ENCODE measurements at regions not wholly inside any gene's neighbourhood (a gene's known extent, or its start where the extent isn't known, plus 50 kb on each side); places are given as distances from the start of the nearest gene placed in this dataset.
A peak's percentile ranks its signal among the peaks of the same experiment; 100 is the strongest.
"Not testable (repeated sequence)": the region's sequence is repeated elsewhere in the genome, so short reads cannot be mapped to it uniquely, and the experiment has no call there.

- Mint-ChIP-seq H3K9me3 (no peaks in the 10 kb centered on the region), H3K27me3 (peaks cover 6% of the 10 kb centered on the region), H3K36me3 (no peaks in the 10 kb centered on the region), H3K27ac (peak overlapping the region; percentile 29 to 89 (median 72)), H3K4me1 (peaks cover 20 to 60% (median 36%) of the 10 kb centered on the region in 4 donors), H3K4me3 (peak overlapping the region; percentile 82 to 99 (median 92))
- ATAC-seq (ENCODE audit: low read depth in 2 of 2) (peak; percentile 95 to 97), DNase-seq (peak; percentile 42 to 84 (median 45))
- peak overlapping the region; percentile 79 for H3K4me3 ChIP-seq (ENCODE audit: low read depth, low read length)
- H3K9me3 ChIP-seq (ENCODE audit: control insufficient read depth in 2 of 2, low read length in 2 of 2) = no peaks in the 10 kb centered on the region
- peak overlapping the region; percentile 5 for H3K27ac ChIP-seq (ENCODE audit: insufficient read depth, low read length, poor library complexity, severe bottlenecking)
- H3K36me3 ChIP-seq (ENCODE audit: control insufficient read depth, insufficient read depth, low read length) = no peaks in the 10 kb centered on the region
- no peaks in the 10 kb centered on the region for H3K27me3 ChIP-seq (ENCODE audit: control insufficient read depth, insufficient read depth, low read length)
- peaks cover 13% of the 10 kb centered on the region for H3K4me1 ChIP-seq (ENCODE audit: control insufficient read depth, insufficient read depth, low read length, poor library complexity, severe bottlenecking)
Measured at GRCh38 chr2:131682122-131682944, 154.6 kb downstream of the CCDC74A start.

GRCh38 chr2:131682945-131683330 is 155.2 kb downstream of the CCDC74A start:
- peaks cover 13% of the 10 kb centered on the region for H3K4me1 ChIP-seq (ENCODE audit: control insufficient read depth, insufficient read depth, low read length, poor library complexity, severe bottlenecking)
- H3K36me3 Mint-ChIP-seq; H3K27me3 ChIP-seq (ENCODE audit: control insufficient read depth, insufficient read depth, low read length); H3K9me3 Mint-ChIP-seq; H3K9me3 ChIP-seq (ENCODE audit: control insufficient read depth in 2 of 2, low read length in 2 of 2); H3K27ac ChIP-seq (ENCODE audit: insufficient read depth, low read length, poor library complexity, severe bottlenecking); ATAC-seq (ENCODE audit: low read depth in 2 of 2); H3K27me3 Mint-ChIP-seq; H3K36me3 ChIP-seq (ENCODE audit: control insufficient read depth, insufficient read depth, low read length): not testable (repeated sequence)
- peak overlapping the region; percentile 79 for H3K4me3 ChIP-seq (ENCODE audit: low read depth, low read length)
- H3K4me3 Mint-ChIP-seq = peak overlapping the region; percentile 82 to 99 (median 92)
- H3K4me1 Mint-ChIP-seq = peaks cover 20 to 61% (median 36%) of the 10 kb centered on the region in 4 donors
- peak in 1 of 3 donors; percentile 8 for DNase-seq
- H3K27ac Mint-ChIP-seq = peak overlapping the region in 2 of 3 donors; percentile 33 to 72

- not testable (repeated sequence) for DNase-seq; H3K27me3 Mint-ChIP-seq; H3K9me3 ChIP-seq (ENCODE audit: control insufficient read depth in 2 of 2, low read length in 2 of 2); H3K27ac ChIP-seq (ENCODE audit: insufficient read depth, low read length, poor library complexity, severe bottlenecking); H3K27me3 ChIP-seq (ENCODE audit: control insufficient read depth, insufficient read depth, low read length); H3K9me3 Mint-ChIP-seq; H3K36me3 ChIP-seq (ENCODE audit: control insufficient read depth, insufficient read depth, low read length); ATAC-seq (ENCODE audit: low read depth in 2 of 2)
- peaks cover 13% of the 10 kb centered on the region for H3K4me1 ChIP-seq (ENCODE audit: control insufficient read depth, insufficient read depth, low read length, poor library complexity, severe bottlenecking)
- peak overlapping the region in 1 of 3 donors; percentile 37 for H3K27ac Mint-ChIP-seq
- peaks cover 15% of the 10 kb centered on the region for H3K36me3 Mint-ChIP-seq
- H3K4me3 ChIP-seq (ENCODE audit: low read depth, low read length) = peak overlapping the region; percentile 13
- H3K4me1 Mint-ChIP-seq = peaks cover 20 to 61% (median 36%) of the 10 kb centered on the region in 4 donors
- H3K4me3 Mint-ChIP-seq = peak overlapping the region in 3 of 4 donors; percentile 8 to 95 (median 10)
Measured at GRCh38 chr2:131684631-131685316, 157.1 kb downstream of the CCDC74A start.

- H3K36me3 Mint-ChIP-seq = peaks cover 30% of the 10 kb centered on the region
- peaks cover 14 to 52% (median 30%) of the 10 kb centered on the region in 4 donors for H3K4me1 Mint-ChIP-seq
- not testable (repeated sequence) for H3K9me3 ChIP-seq (ENCODE audit: control insufficient read depth in 2 of 2, low read length in 2 of 2); H3K36me3 ChIP-seq (ENCODE audit: control insufficient read depth, insufficient read depth, low read length); H3K27me3 ChIP-seq (ENCODE audit: control insufficient read depth, insufficient read depth, low read length); H3K4me3 Mint-ChIP-seq; H3K27me3 Mint-ChIP-seq; H3K9me3 Mint-ChIP-seq; H3K27ac ChIP-seq (ENCODE audit: insufficient read depth, low read length, poor library complexity, severe bottlenecking); ATAC-seq (ENCODE audit: low read depth in 2 of 2); DNase-seq; H3K4me3 ChIP-seq (ENCODE audit: low read depth, low read length)
- peak overlapping the region in 1 of 3 donors; percentile 0 for H3K27ac Mint-ChIP-seq
- H3K4me1 ChIP-seq (ENCODE audit: control insufficient read depth, insufficient read depth, low read length, poor library complexity, severe bottlenecking) = peaks cover 13% of the 10 kb centered on the region
Measured at GRCh38 chr2:131686164-131686893, 158.6 kb downstream of the CCDC74A start.

GRCh38 chr2:131686894-131687238 is 159.2 kb downstream of the CCDC74A start:
- not testable (repeated sequence) for H3K9me3 Mint-ChIP-seq; H3K9me3 ChIP-seq (ENCODE audit: control insufficient read depth in 2 of 2, low read length in 2 of 2); H3K27me3 Mint-ChIP-seq; H3K27ac ChIP-seq (ENCODE audit: insufficient read depth, low read length, poor library complexity, severe bottlenecking); H3K27me3 ChIP-seq (ENCODE audit: control insufficient read depth, insufficient read depth, low read length); H3K36me3 ChIP-seq (ENCODE audit: control insufficient read depth, insufficient read depth, low read length); H3K4me3 Mint-ChIP-seq; DNase-seq; H3K4me1 ChIP-seq (ENCODE audit: control insufficient read depth, insufficient read depth, low read length, poor library complexity, severe bottlenecking); ATAC-seq (ENCODE audit: low read depth in 2 of 2); H3K4me3 ChIP-seq (ENCODE audit: low read depth, low read length)
- H3K36me3 Mint-ChIP-seq = peaks cover 34% of the 10 kb centered on the region
- H3K4me1 Mint-ChIP-seq = peaks cover 14 to 50% (median 27%) of the 10 kb centered on the region in 4 donors
- peak overlapping the region in 1 of 3 donors; percentile 7 for H3K27ac Mint-ChIP-seq

- H3K9me3 ChIP-seq (ENCODE audit: control insufficient read depth in 2 of 2, low read length in 2 of 2); H3K27me3 Mint-ChIP-seq; H3K4me3 Mint-ChIP-seq; H3K4me1 ChIP-seq (ENCODE audit: control insufficient read depth, insufficient read depth, low read length, poor library complexity, severe bottlenecking); H3K27me3 ChIP-seq (ENCODE audit: control insufficient read depth, insufficient read depth, low read length); ATAC-seq (ENCODE audit: low read depth in 2 of 2); DNase-seq; H3K27ac Mint-ChIP-seq; H3K27ac ChIP-seq (ENCODE audit: insufficient read depth, low read length, poor library complexity, severe bottlenecking); H3K4me3 ChIP-seq (ENCODE audit: low read depth, low read length); H3K36me3 ChIP-seq (ENCODE audit: control insufficient read depth, insufficient read depth, low read length): not testable (repeated sequence)
- Mint-ChIP-seq H3K4me1 (peaks cover 7 to 28% (median 14%) of the 10 kb centered on the region in 4 donors), H3K9me3 (peaks cover 0 to 11% (median 2%) of the 10 kb centered on the region in 7 donors), H3K36me3 (peaks cover 38% of the 10 kb centered on the region)
Measured at GRCh38 chr2:131689066-131689465, 161.4 kb downstream of the CCDC74A start.

- H3K4me1 ChIP-seq (ENCODE audit: control insufficient read depth, insufficient read depth, low read length, poor library complexity, severe bottlenecking); H3K27me3 Mint-ChIP-seq; H3K4me1 Mint-ChIP-seq; H3K27ac Mint-ChIP-seq; H3K27ac ChIP-seq (ENCODE audit: insufficient read depth, low read length, poor library complexity, severe bottlenecking); H3K36me3 ChIP-seq (ENCODE audit: control insufficient read depth, insufficient read depth, low read length); H3K4me3 Mint-ChIP-seq; H3K27me3 ChIP-seq (ENCODE audit: control insufficient read depth, insufficient read depth, low read length); H3K4me3 ChIP-seq (ENCODE audit: low read depth, low read length); DNase-seq; H3K36me3 Mint-ChIP-seq; H3K9me3 ChIP-seq (ENCODE audit: control insufficient read depth in 2 of 2, low read length in 2 of 2); H3K9me3 Mint-ChIP-seq; ATAC-seq (ENCODE audit: low read depth in 2 of 2): not testable (repeated sequence)
Measured at GRCh38 chr2:131711268-131711667, 183.6 kb downstream of the CCDC74A start.
